Stimulated activated CD8-positive, alpha-beta memory T cell treated with anti-CD3 and anti-CD28 coated beads, Interleukin-15, amount 100 ng/mL, for 1 hour (primary cell): ENCODE measurements at regions not wholly inside any gene's neighbourhood (a gene's known extent, or its start where the extent isn't known, plus 50 kb on each side); places are given as distances from the start of the nearest gene placed in this dataset.
"Not testable (repeated sequence)": the region's sequence is repeated elsewhere in the genome, so short reads cannot be mapped to it uniquely, and the experiment has no call there.

Experiments used
- DNase-seq: peaks from one replicate; pipeline ENCODE4 v3.0.0-alpha.2; 2020; ENCODE audit warnings: low read depth

- no peak for DNase-seq
These were observed 563.9 kb downstream of the DACH1 start for GRCh38 chr13:71303144-71303543.

- no peak for DNase-seq
These were observed 566.4 kb downstream of the DACH1 start for GRCh38 chr13:71300602-71301001.

GRCh38 chr13:71291842-71292146 is 575.2 kb downstream of the DACH1 start:
- no peak for DNase-seq

- peak; percentile 11 for DNase-seq
These were observed 575.8 kb downstream of the DACH1 start for GRCh38 chr13:71290963-71291841.

GRCh38 chr13:71289980-71290379 is 577.0 kb downstream of the DACH1 start:
- DNase-seq: not testable (repeated sequence)

- no peak for DNase-seq
These were observed 581.3 kb downstream of the DACH1 start for GRCh38 chr13:71285700-71286099.

- no peak for DNase-seq
These were observed 588.5 kb downstream of the DACH1 start for GRCh38 chr13:71278512-71278911.

- DNase-seq: no peak
These were observed 591.9 kb downstream of the DACH1 start for GRCh38 chr13:71274923-71275608.

GRCh38 chr13:71261256-71261655 is 605.7 kb downstream of the DACH1 start:
- DNase-seq: no peak

GRCh38 chr13:71260246-71260645 is 606.8 kb downstream of the DACH1 start:
- no peak for DNase-seq

GRCh38 chr13:71255633-71256032 is 611.4 kb downstream of the DACH1 start:
- DNase-seq: no peak

- no peak for DNase-seq
These were observed 612.6 kb downstream of the DACH1 start for GRCh38 chr13:71254384-71254783.

GRCh38 chr13:71252184-71252704 is 614.8 kb downstream of the DACH1 start:
- DNase-seq: no peak

GRCh38 chr13:71251292-71251951 is 615.6 kb downstream of the DACH1 start:
- no peak for DNase-seq

- DNase-seq: no peak
These were observed 618.0 kb downstream of the DACH1 start for GRCh38 chr13:71249011-71249410.

GRCh38 chr13:71244161-71244560 is 622.8 kb downstream of the DACH1 start:
- no peak for DNase-seq

GRCh38 chr13:71242201-71242600 is 624.8 kb downstream of the DACH1 start:
- DNase-seq: no peak

- no peak for DNase-seq
These were observed 626.1 kb downstream of the DACH1 start for GRCh38 chr13:71240911-71241310.

- DNase-seq: no peak
These were observed 629.7 kb downstream of the DACH1 start for GRCh38 chr13:71237332-71237731.

GRCh38 chr13:71219698-71220415 is 647.1 kb downstream of the DACH1 start:
- no peak for DNase-seq

- no peak for DNase-seq
These were observed 648.0 kb downstream of the DACH1 start for GRCh38 chr13:71218960-71219359.

GRCh38 chr13:71217827-71218226 is 649.2 kb downstream of the DACH1 start:
- no peak for DNase-seq
